Endothelial cell of umbilical vein (primary cell): ENCODE measurements at regions not wholly inside any gene's neighbourhood (a gene's known extent, or its start where the extent isn't known, plus 50 kb on each side); places are given as distances from the start of the nearest gene placed in this dataset.

Source experiments
- BruUV-seq: library from RNA; stranded (reverse); fragments of 400-500 nt; replicated peaks from 2 replicates; lab custom pipeline; 2021; lab: Mats Ljungman, UMichigan
- CTCF ChIA-PET: fragments of 300-600, 350-600 bp; sonication (Branson Sonifier 250); formaldehyde crosslinking; loops from one replicate; lab custom pipeline; 2021; ENCODE audit warnings: antibody characterized with exemption, inconsistent platforms; lab: Charles Lee
- POLR2A ChIA-PET: fragments of 300-600, 350-600 bp; sonication (Branson Sonifier 250); formaldehyde crosslinking; loops from one replicate; lab custom pipeline; 2021; ENCODE audit warnings: antibody characterized with exemption, inconsistent platforms; lab: Charles Lee
- DNase-seq: peaks from one replicate; pipeline ENCODE4 v3.0.0-alpha.2; 2011; ENCODE audit warnings: low read depth, low spot score
- FAIRE-seq: peaks from 2 replicates; lab custom pipeline; 2011; peaks lifted over from hg19 to GRCh38; lab: Jason Lieb, UNC
- H2AFZ ChIP-seq: 2 replicates; pipeline ENCODE4 v1.6.0; 2012; ENCODE audit warnings: low read depth, low read length, control low read depth, inconsistent platforms
- H3K27ac ChIP-seq: 2 replicates; pipeline ENCODE4 v1.5.1; 2011; ENCODE audit warnings: low read depth, mild to moderate bottlenecking, control low read depth, low read length, moderate library complexity; ENCODE audit not compliant: insufficient read depth
- H3K27me3 ChIP-seq, 2 experiments: 2 replicates each; pipeline versions ENCODE4 v1.6.0 to v1.6.1; 2011; ENCODE audit warnings: low read length in 2 of 2, mixed read lengths in 1 of 2; ENCODE audit not compliant: control insufficient read depth in 2 of 2, insufficient read depth in 2 of 2
- H3K36me3 ChIP-seq, 2 experiments: 2 replicates in 1 of 2; 3 replicates in 1 of 2; pipeline ENCODE4 v1.5.1; 2011; ENCODE audit warnings: low read length in 2 of 2, mild to moderate bottlenecking in 1 of 2, moderate library complexity in 1 of 2; ENCODE audit not compliant: control insufficient read depth in 2 of 2, insufficient read depth in 2 of 2; ENCODE audit errors: extremely low read depth in 1 of 2
- H3K4me1 ChIP-seq: 3 replicates; pipeline ENCODE4 v1.5.1; 2011; ENCODE audit warnings: mild to moderate bottlenecking, low read length; ENCODE audit not compliant: control insufficient read depth, insufficient read depth; ENCODE audit errors: extremely low read depth
- H3K4me2 ChIP-seq: 2 replicates; pipeline ENCODE4 v1.6.1; 2011; ENCODE audit warnings: low read length, control low read depth, mixed read lengths; ENCODE audit not compliant: insufficient read depth
- H3K4me3 ChIP-seq, 3 experiments: fragments of 200-600 bp in 1 of 3; sonication (generic), shearing (Covaris generic) in 1 of 3; replicated peaks in 1 of 3; 2 replicates each; pipeline ENCODE4 v1.5.1; 2011 to 2016; ENCODE audit warnings: control low read depth in 3 of 3, low read length in 3 of 3, mild to moderate bottlenecking in 2 of 3, inconsistent platforms in 1 of 3, low read depth in 1 of 3, moderate library complexity in 1 of 3; ENCODE audit not compliant: insufficient read depth in 1 of 3
- H3K79me2 ChIP-seq: 2 replicates; pipeline ENCODE4 v1.6.0; 2012; ENCODE audit warnings: low read length, inconsistent platforms; ENCODE audit not compliant: control insufficient read depth, insufficient read depth
- H3K9ac ChIP-seq: replicated peaks from 2 replicates; pipeline ENCODE3; 2011; ENCODE audit warnings: low read length, control low read depth; ENCODE audit not compliant: insufficient read depth; ENCODE audit errors: extremely low read depth
- H3K9me1 ChIP-seq: replicated peaks from 3 replicates; pipeline ENCODE4 v1.6.0; 2011; ENCODE audit warnings: mild to moderate bottlenecking, low read length; ENCODE audit not compliant: control insufficient read depth, insufficient read depth; ENCODE audit errors: extremely low read depth
- H3K9me3 ChIP-seq: replicated peaks from 2 replicates; pipeline ENCODE4 v1.5.1; 2012; ENCODE audit warnings: low read length, inconsistent platforms; ENCODE audit not compliant: control insufficient read depth, insufficient read depth
- H4K20me1 ChIP-seq: replicated peaks from 2 replicates; pipeline ENCODE3; 2011; ENCODE audit warnings: mild to moderate bottlenecking, low read length; ENCODE audit not compliant: control insufficient read depth, insufficient read depth; ENCODE audit errors: extremely low read depth
- EZH2 ChIP-seq: IDR thresholded peaks from 2 replicates; pipeline ENCODE4 v1.6.1; 2012; ENCODE audit warnings: borderline replicate concordance, low read depth, mild to moderate bottlenecking, moderate library complexity, low read length, inconsistent platforms; ENCODE audit not compliant: severe bottlenecking
- FOS ChIP-seq: IDR thresholded peaks from 2 replicates; pipeline ENCODE4 v1.6.1; 2011; ENCODE audit warnings: mild to moderate bottlenecking, low read length, moderate library complexity, borderline replicate concordance; ENCODE audit not compliant: insufficient read depth
- GATA2 ChIP-seq: IDR thresholded peaks from 2 replicates; pipeline ENCODE4 v1.7.0; 2011; ENCODE audit warnings: low read depth, mild to moderate bottlenecking, moderate library complexity, mixed read lengths, low read length; ENCODE audit not compliant: insufficient read length, insufficient read depth
- JUN ChIP-seq: IDR thresholded peaks from 2 replicates; pipeline ENCODE4 v1.6.1; 2011; ENCODE audit warnings: borderline replicate concordance, low read depth; ENCODE audit not compliant: insufficient read length, insufficient read depth
- MAX ChIP-seq: IDR thresholded peaks from 2 replicates; pipeline ENCODE4 v1.6.1; 2011; ENCODE audit not compliant: insufficient read depth, insufficient read length
- MYC ChIP-seq: IDR thresholded peaks from one replicate; pipeline ENCODE4 v1.6.1; 2011; ENCODE audit warnings: mild to moderate bottlenecking, low read depth, low read length
- POLR2A ChIP-seq: IDR thresholded peaks from 2 replicates; pipeline ENCODE4 v1.6.1; 2012; ENCODE audit warnings: low read depth, mild to moderate bottlenecking, control low read depth, low read length
- POLR2AphosphoS5 ChIP-seq: IDR thresholded peaks from 2 replicates; pipeline ENCODE4 v1.6.1; 2012; ENCODE audit warnings: low read depth, mild to moderate bottlenecking, control low read depth, low read length, moderate library complexity; ENCODE audit not compliant: insufficient read depth
- dilution Hi-C: fragments of 300-500 bp; cut with MboI; formaldehyde crosslinking; loops from one replicate; pipeline ENCODE4 v1.15.0; 2019; ENCODE audit warnings: low sequenced_read_pairs; ENCODE audit not compliant: extremely low pct_ligation_motif_present
- intact Hi-C: fragments of 100-400 bp; cut with micrococcal nuclease; formaldehyde crosslinking; loops from one replicate; pipeline ENCODE4 v1.10.0; 2022
- TF ChIP-seq, protein P1 (sequence below), 2 donors: IDR thresholded peaks; 1 replicate in 1 of 2; 2 replicates in 1 of 2; pipeline ENCODE4 v1.5.1; 2011; ENCODE audit warnings: low read length in 2 of 2, mild to moderate bottlenecking in 2 of 2, moderate library complexity in 2 of 2, control low read depth in 1 of 2, inconsistent platforms in 1 of 2, low read depth in 1 of 2; ENCODE audit not compliant: insufficient read depth in 1 of 2; ENCODE audit errors: extremely low read depth in 1 of 2

- no peaks in the 10 kb centered on the region for H3K27me3 ChIP-seq
- no peaks in the 10 kb centered on the region for H4K20me1 ChIP-seq
- FAIRE-seq: no peak
- BruUV-seq: no TSS peak
- intact Hi-C loops: no loop called here
- no peaks in the 10 kb centered on the region for H3K9me1 ChIP-seq
- H2AFZ ChIP-seq: no peak overlapping the region
- no peak overlapping the region for H3K4me3 ChIP-seq
- no peaks in the 10 kb centered on the region for H3K79me2 ChIP-seq
- H3K4me1 ChIP-seq: no peaks in the 10 kb centered on the region
- ChIA-PET CTCF (no interaction called here), POLR2A (no interaction called here)
- no peaks in the 10 kb centered on the region for H3K9me3 ChIP-seq
- no peak for TF ChIP-seq MAX
- TF ChIP-seq EZH2: no peak
- no peak for TF ChIP-seq MYC
- TF ChIP-seq, protein P1, sequence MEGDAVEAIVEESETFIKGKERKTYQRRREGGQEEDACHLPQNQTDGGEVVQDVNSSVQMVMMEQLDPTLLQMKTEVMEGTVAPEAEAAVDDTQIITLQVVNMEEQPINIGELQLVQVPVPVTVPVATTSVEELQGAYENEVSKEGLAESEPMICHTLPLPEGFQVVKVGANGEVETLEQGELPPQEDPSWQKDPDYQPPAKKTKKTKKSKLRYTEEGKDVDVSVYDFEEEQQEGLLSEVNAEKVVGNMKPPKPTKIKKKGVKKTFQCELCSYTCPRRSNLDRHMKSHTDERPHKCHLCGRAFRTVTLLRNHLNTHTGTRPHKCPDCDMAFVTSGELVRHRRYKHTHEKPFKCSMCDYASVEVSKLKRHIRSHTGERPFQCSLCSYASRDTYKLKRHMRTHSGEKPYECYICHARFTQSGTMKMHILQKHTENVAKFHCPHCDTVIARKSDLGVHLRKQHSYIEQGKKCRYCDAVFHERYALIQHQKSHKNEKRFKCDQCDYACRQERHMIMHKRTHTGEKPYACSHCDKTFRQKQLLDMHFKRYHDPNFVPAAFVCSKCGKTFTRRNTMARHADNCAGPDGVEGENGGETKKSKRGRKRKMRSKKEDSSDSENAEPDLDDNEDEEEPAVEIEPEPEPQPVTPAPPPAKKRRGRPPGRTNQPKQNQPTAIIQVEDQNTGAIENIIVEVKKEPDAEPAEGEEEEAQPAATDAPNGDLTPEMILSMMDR (IDR thresholded peaks at IDR 0.05; ENCODE audit: extremely low read depth in 1 of 2, insufficient read depth in 1 of 2, low read depth in 1 of 2, low read length in 2 of 2): no peak
- TF ChIP-seq GATA2: no peak
- no peak for TF ChIP-seq POLR2A
- TF ChIP-seq POLR2AphosphoS5: no peak
- no peak for TF ChIP-seq FOS
- no peak for TF ChIP-seq JUN
- no peaks in the 10 kb centered on the region for H3K36me3 ChIP-seq
- dilution Hi-C loops: no loop called here
- no peak for DNase-seq
- no peak overlapping the region for H3K27ac ChIP-seq
- H3K9ac ChIP-seq: no peak overlapping the region
- no peak overlapping the region for H3K4me2 ChIP-seq
Measured at GRCh38 chr7:45515346-45515745, 58.8 kb upstream of the ADCY1 start.
